H1 (cell line): ENCODE measurements at regions not wholly inside any gene's neighbourhood (a gene's known extent, or its start where the extent isn't known, plus 50 kb on each side); places are given as distances from the start of the nearest gene placed in this dataset.

Source experiments
- BRCA1 ChIP-seq: IDR thresholded peaks from 2 replicates; pipeline ENCODE4 v1.6.1; 2012; ENCODE audit warnings: low read depth, low read length, improper control_type of control experiment
- RAD21 ChIP-seq, 2 experiments: IDR thresholded peaks in 1 of 2; conservative IDR thresholded peaks in 1 of 2; 2 replicates each; pipeline ENCODE4 v1.6.1; 2011; ENCODE audit warnings: low read depth in 2 of 2, low read length in 2 of 2, improper control_type of control experiment in 1 of 2, inconsistent platforms in 1 of 2, mild to moderate bottlenecking in 1 of 2, moderate library complexity in 1 of 2
- TF ChIP-seq, protein P1 (sequence below): IDR thresholded peaks from 2 replicates; pipeline ENCODE4 v1.6.1; 2012; ENCODE audit warnings: low read length, inconsistent platforms

- TF ChIP-seq BRCA1 = no peak
- TF ChIP-seq RAD21 (IDR thresholded peaks at IDR 0.05 in 1 of 2, conservative IDR thresholded peaks at IDR 0.05 in 1 of 2; ENCODE audit: low read depth in 2 of 2, low read length in 2 of 2) = no peak
- TF ChIP-seq, protein P1, sequence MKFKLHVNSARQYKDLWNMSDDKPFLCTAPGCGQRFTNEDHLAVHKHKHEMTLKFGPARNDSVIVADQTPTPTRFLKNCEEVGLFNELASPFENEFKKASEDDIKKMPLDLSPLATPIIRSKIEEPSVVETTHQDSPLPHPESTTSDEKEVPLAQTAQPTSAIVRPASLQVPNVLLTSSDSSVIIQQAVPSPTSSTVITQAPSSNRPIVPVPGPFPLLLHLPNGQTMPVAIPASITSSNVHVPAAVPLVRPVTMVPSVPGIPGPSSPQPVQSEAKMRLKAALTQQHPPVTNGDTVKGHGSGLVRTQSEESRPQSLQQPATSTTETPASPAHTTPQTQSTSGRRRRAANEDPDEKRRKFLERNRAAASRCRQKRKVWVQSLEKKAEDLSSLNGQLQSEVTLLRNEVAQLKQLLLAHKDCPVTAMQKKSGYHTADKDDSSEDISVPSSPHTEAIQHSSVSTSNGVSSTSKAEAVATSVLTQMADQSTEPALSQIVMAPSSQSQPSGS = no peak
Observed at GRCh38 chr2:8244639-8245038, 437.2 kb upstream of the ID2 start (continued).
